PC-3 (cell line): ENCODE measurements at regions not wholly inside any gene's neighbourhood (a gene's known extent, or its start where the extent isn't known, plus 50 kb on each side); places are given as distances from the start of the nearest gene placed in this dataset.

Source experiments
- ATAC-seq: fragments of 200-7000 bp; cut with Tn5 transposase; 2 replicates; pipeline ENCODE4 v1.9.1; 2020; ENCODE audit warnings: mild to moderate bottlenecking, moderate library complexity
- BruUV-seq: library from RNA; stranded (reverse); fragments of 400-500 nt; replicated peaks from 2 replicates; lab custom pipeline; 2021; lab: Mats Ljungman, UMichigan
- CTCF ChIA-PET: fragments of 300-600 bp; sonication (Branson Sonifier 250); formaldehyde crosslinking; loops from one replicate; lab custom pipeline; 2022; ENCODE audit warnings: antibody characterized with exemption; lab: Charles Lee
- POLR2A ChIA-PET: fragments of 300-600 bp; sonication (Branson Sonifier 250); formaldehyde crosslinking; loops from one replicate; lab custom pipeline; 2022; ENCODE audit warnings: antibody characterized with exemption; ENCODE audit not compliant: unreplicated experiment; lab: Charles Lee
- DNase-seq: peaks from one replicate; pipeline ENCODE4 v3.0.0-alpha.2; 2015
- H2AFZ ChIP-seq: fragments of 300-600 bp; sonication (generic); 2 replicates; pipeline ENCODE4 v1.6.0; 2016; ENCODE audit warnings: antibody characterized with exemption, low read length
- H3F3A ChIP-seq: fragments of 300-600 bp; sonication (generic); one replicate; pipeline ENCODE4 v1.6.0; 2017; ENCODE audit warnings: antibody characterized with exemption, low read length, control low read depth, mild to moderate bottlenecking; ENCODE audit not compliant: unreplicated experiment
- H3K27ac ChIP-seq: fragments of 300-600 bp; sonication (generic); 2 replicates; pipeline ENCODE4 v1.5.1; 2016; ENCODE audit warnings: mild to moderate bottlenecking, low read length
- H3K27me3 ChIP-seq: fragments of 300-600 bp; sonication (generic); 2 replicates; pipeline ENCODE4 v1.6.1; 2016; ENCODE audit warnings: low read length, mixed read lengths
- H3K36me3 ChIP-seq: fragments of 300-600 bp; sonication (generic); 2 replicates; pipeline ENCODE4 v1.6.1; 2016; ENCODE audit warnings: low read depth, mixed run types, low read length, mixed read lengths
- H3K4me1 ChIP-seq: fragments of 300-600 bp; sonication (generic); 2 replicates; pipeline ENCODE4 v1.5.1; 2016; ENCODE audit warnings: low read length; ENCODE audit not compliant: insufficient read depth
- H3K4me2 ChIP-seq: fragments of 300-600 bp; sonication (generic); 2 replicates; pipeline ENCODE4 v1.6.0; 2016; ENCODE audit warnings: low read length
- H3K4me3 ChIP-seq: fragments of 300-600 bp; sonication (generic); 2 replicates; pipeline ENCODE4 v1.5.1; 2016; ENCODE audit warnings: mild to moderate bottlenecking, low read length, mixed read lengths
- H3K79me2 ChIP-seq: fragments of 300-600 bp; sonication (generic); 2 replicates; pipeline ENCODE4 v1.6.1; 2017; ENCODE audit warnings: low read length, mixed read lengths
- H3K9ac ChIP-seq: fragments of 300-600 bp; sonication (generic); 2 replicates; pipeline ENCODE4 v1.6.0; 2016; ENCODE audit warnings: mild to moderate bottlenecking, low read length
- H3K9me2 ChIP-seq: fragments of 300-600 bp; sonication (generic); replicated peaks from 2 replicates; pipeline ENCODE4 v1.6.1; 2016; ENCODE audit warnings: mixed run types, low read length, mixed read lengths
- H3K9me3 ChIP-seq: fragments of 300-600 bp; sonication (generic); 2 replicates; pipeline ENCODE4 v1.6.1; 2016; ENCODE audit warnings: low read length, mixed read lengths
- H4K20me1 ChIP-seq: fragments of 300-600 bp; sonication (generic); 2 replicates; pipeline ENCODE4 v1.6.1; 2016; ENCODE audit warnings: low read length, mixed read lengths
- CTCF ChIP-seq: fragments of 300-600 bp; sonication (generic); conservative IDR thresholded peaks from 2 replicates; pipeline ENCODE4 v1.5.1; 2017; ENCODE audit warnings: antibody characterized with exemption, low read depth, mild to moderate bottlenecking, low read length
- EZH2 ChIP-seq: fragments of 300-600 bp; sonication (generic); IDR thresholded peaks from one replicate; pipeline ENCODE4 v1.6.1; 2017; ENCODE audit warnings: antibody characterized with exemption, mild to moderate bottlenecking, low read length; ENCODE audit not compliant: unreplicated experiment
- EZH2phosphoT487 ChIP-seq: fragments of 300-600 bp; sonication (generic); IDR thresholded peaks from 2 replicates; pipeline ENCODE4 v1.6.1; 2018; ENCODE audit warnings: mild to moderate bottlenecking, antibody characterized with exemption, low read length, borderline replicate concordance
- intact Hi-C: fragments of 100-400 bp; cut with micrococcal nuclease; formaldehyde crosslinking; loops from 2 replicates; pipeline ENCODE4 v1.9.0; 2023

DNA sequence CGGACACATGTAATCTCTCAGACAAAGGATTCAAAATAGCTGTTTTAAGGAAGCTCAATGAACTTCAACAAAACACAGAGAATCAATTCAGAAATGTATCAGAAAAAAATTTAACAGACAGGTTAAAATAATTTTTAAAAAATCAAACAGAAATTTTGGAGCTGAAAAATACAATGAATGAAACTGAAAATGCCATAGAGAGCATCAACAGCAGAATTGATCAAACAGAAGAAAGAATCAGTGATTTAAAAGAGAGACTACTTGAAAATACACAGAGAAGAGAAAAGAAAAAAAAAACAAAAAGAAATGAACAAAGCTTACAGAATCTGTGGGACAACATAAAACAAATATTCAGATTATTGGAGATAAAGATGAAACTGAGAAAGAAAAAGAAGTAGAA lies 118.8 kb upstream of the GYPA start:
- TF ChIP-seq CTCF (no peak), EZH2 (no peak), EZH2phosphoT487 (no peak)
- Histone ChIP-seq H3K36me3 (no peaks in the 10 kb centered on the region), H3K4me1 (no peaks in the 10 kb centered on the region), H3K4me2 (no peak overlapping the region), H3F3A (no peaks in the 10 kb centered on the region), H3K79me2 (no peaks in the 10 kb centered on the region), H3K4me3 (no peak overlapping the region), H3K9me2 (no peaks in the 10 kb centered on the region), H3K9me3 (peaks cover 16% of the 10 kb centered on the region; the same call in 1 of the 2 replicates), H3K27ac (no peak overlapping the region), H3K27me3 (no peaks in the 10 kb centered on the region), H3K9ac (no peak overlapping the region), H2AFZ (no peak overlapping the region), H4K20me1 (no peaks in the 10 kb centered on the region)
- intact Hi-C loops: no loop called here
- DNase-seq (no peak), ATAC-seq (no peak)
- no TSS peak for BruUV-seq
- ChIA-PET POLR2A (no interaction called here), CTCF (no interaction called here)

- Histone ChIP-seq H3K9me3 (no peaks in the 10 kb centered on the region), H3K36me3 (no peaks in the 10 kb centered on the region), H3K9ac (no peak overlapping the region), H3K27ac (no peak overlapping the region), H2AFZ (no peak overlapping the region), H3K9me2 (no peaks in the 10 kb centered on the region), H3K79me2 (no peaks in the 10 kb centered on the region), H3F3A (no peaks in the 10 kb centered on the region), H4K20me1 (no peaks in the 10 kb centered on the region), H3K27me3 (no peaks in the 10 kb centered on the region), H3K4me3 (no peak overlapping the region), H3K4me2 (no peak overlapping the region), H3K4me1 (no peaks in the 10 kb centered on the region)
- CTCF ChIA-PET: no interaction called here
- no TSS peak for BruUV-seq
- POLR2A ChIA-PET: no interaction called here
- DNase-seq (no peak), ATAC-seq (no peak)
- TF ChIP-seq EZH2: no peak
- intact Hi-C loops: no loop called here
These were observed 126.6 kb upstream of the GYPA start for GRCh38 chr4:144267084-144267483.

- POLR2A ChIA-PET: no interaction called here
- H3F3A ChIP-seq: no peaks in the 10 kb centered on the region
- no peaks in the 10 kb centered on the region for H3K9me2 ChIP-seq
- no peak overlapping the region for H2AFZ ChIP-seq
- no peak overlapping the region for H3K4me3 ChIP-seq
- H3K9me3 ChIP-seq: no peaks in the 10 kb centered on the region
- no peaks in the 10 kb centered on the region for H3K4me1 ChIP-seq
- intact Hi-C loops: no loop called here
- no peaks in the 10 kb centered on the region for H4K20me1 ChIP-seq
- H3K27me3 ChIP-seq: no peaks in the 10 kb centered on the region
- DNase-seq (no peak), ATAC-seq (no peak)
- H3K9ac ChIP-seq: no peak overlapping the region
- CTCF ChIA-PET: no interaction called here
- H3K79me2 ChIP-seq: no peaks in the 10 kb centered on the region
- no TSS peak for BruUV-seq
- no peak overlapping the region for H3K27ac ChIP-seq
- H3K4me2 ChIP-seq: no peak overlapping the region
- H3K36me3 ChIP-seq: no peaks in the 10 kb centered on the region
- TF ChIP-seq EZH2: no peak
- TF ChIP-seq CTCF: no peak
- TF ChIP-seq EZH2phosphoT487: no peak
These were observed 140.2 kb upstream of the GYPA start for GRCh38 chr4:144280688-144281087.
